Right lobe of liver (tissue), 4 donors: ENCODE measurements at regions not wholly inside any gene's neighbourhood (a gene's known extent, or its start where the extent isn't known, plus 50 kb on each side); places are given as distances from the start of the nearest gene placed in this dataset.

Experiments used
- POLR2A ChIP-seq: fragments of 450-650 bp; IDR thresholded peaks from one replicate; pipeline ENCODE4 v1.6.1; 2017; ENCODE audit warnings: antibody characterized with exemption, mild to moderate bottlenecking
- TF ChIP-seq, protein P1 (sequence below), 4 donors: fragments of 200-600 bp in 3 of 4; fragments of 450-650 bp in 1 of 4; IDR thresholded peaks; one replicate each; pipeline versions ENCODE4 v1.5.1 to v1.8.0; 2016 to 2022; ENCODE audit warnings: antibody characterized with exemption in 4 of 4, mild to moderate bottlenecking in 2 of 4
- donor health status: DM: no; HTN: no; CAD: no.
- donor health status: DM: no; HTN: no; CAD: no.
- donor health status: DM: no; HTN: yes; CAD: no.

DNA sequence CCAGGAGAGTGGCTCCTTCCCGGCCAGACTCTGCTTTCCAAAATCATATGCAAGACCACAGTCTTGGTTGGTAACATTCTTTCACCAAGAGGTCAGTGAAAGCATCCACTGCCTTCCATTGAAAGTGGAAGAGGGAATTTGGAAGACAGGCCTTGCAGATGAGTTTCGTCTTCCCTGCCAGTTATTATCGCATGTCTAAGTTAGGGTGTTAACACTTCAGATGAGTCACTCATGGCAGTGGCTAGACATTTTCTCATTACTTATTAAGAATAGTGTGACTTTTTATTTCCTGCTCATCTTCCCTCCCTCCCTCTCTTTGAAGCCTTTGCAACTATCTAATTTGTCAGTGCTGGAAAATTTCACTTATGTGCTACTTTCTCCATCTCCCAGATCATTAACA lies 102.9 kb upstream of the EPB41L3 start:
- no peak for TF ChIP-seq POLR2A
- TF ChIP-seq, protein P1, sequence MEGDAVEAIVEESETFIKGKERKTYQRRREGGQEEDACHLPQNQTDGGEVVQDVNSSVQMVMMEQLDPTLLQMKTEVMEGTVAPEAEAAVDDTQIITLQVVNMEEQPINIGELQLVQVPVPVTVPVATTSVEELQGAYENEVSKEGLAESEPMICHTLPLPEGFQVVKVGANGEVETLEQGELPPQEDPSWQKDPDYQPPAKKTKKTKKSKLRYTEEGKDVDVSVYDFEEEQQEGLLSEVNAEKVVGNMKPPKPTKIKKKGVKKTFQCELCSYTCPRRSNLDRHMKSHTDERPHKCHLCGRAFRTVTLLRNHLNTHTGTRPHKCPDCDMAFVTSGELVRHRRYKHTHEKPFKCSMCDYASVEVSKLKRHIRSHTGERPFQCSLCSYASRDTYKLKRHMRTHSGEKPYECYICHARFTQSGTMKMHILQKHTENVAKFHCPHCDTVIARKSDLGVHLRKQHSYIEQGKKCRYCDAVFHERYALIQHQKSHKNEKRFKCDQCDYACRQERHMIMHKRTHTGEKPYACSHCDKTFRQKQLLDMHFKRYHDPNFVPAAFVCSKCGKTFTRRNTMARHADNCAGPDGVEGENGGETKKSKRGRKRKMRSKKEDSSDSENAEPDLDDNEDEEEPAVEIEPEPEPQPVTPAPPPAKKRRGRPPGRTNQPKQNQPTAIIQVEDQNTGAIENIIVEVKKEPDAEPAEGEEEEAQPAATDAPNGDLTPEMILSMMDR (IDR thresholded peaks at IDR 0.05): no peak
